Stimulated activated CD4-positive, alpha-beta T cell treated with anti-CD3 and anti-CD28 coated beads, Interleukin-1b, Interleukin-23, amount 100 ng/mL, for 4 hours (primary cell): ENCODE measurements at regions not wholly inside any gene's neighbourhood (a gene's known extent, or its start where the extent isn't known, plus 50 kb on each side); places are given as distances from the start of the nearest gene placed in this dataset.
"Not testable (repeated sequence)": the region's sequence is repeated elsewhere in the genome, so short reads cannot be mapped to it uniquely, and the experiment has no call there.

Experiments
- DNase-seq, 2 donors: peaks; one replicate each; pipeline ENCODE4 v3.0.0-alpha.2; 2020; ENCODE audit warnings: low read depth in 2 of 2

DNA sequence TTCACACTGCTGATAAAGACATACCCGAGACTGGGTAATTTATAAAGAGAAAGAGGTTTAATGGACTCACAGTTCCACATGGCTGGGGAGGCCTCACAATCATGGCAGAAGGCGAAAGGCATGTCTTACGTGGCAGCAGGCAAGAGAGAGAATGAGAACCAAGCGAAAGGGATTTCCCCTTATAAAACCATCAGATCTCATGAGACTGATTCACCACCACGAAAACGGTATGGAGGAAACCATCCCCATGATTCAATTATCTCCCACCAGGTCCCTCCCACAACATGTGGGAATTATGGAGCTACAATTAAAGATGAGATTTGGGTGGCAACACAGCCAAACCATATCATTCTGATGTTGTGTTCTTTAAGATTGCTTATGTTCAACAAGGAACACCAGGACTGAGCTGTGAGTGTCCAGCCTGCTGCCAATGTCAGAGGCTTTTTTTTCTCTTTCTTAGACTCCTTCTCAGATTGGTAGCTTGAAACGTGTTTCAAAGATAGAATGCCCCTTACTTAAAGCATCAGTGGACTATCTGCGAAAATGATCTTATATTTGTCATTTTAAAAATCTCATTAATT, 124.1 kb upstream of the TWIST2 start:
- not testable (repeated sequence) for DNase-seq

DNA sequence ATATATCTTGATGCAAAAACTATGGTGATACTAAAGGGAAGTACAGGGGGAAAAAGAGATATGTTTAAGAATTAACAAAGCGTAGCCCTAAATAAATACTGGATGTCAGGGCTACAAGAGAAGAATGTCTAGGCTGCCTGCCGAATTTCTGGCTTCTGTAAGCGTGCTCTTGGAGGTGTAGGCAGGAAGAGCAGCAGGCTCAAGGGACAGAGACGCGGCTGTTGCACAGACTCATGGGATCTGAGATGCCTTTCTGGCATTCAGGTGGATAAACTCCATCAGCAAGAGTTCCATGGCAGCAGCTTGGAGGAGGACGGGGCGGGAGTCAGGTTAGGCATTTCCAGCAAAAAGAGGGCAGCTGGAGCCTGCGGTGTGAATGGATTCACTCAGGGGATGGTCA, 123.2 kb upstream of the TWIST2 start:
- DNase-seq = no peak

DNA sequence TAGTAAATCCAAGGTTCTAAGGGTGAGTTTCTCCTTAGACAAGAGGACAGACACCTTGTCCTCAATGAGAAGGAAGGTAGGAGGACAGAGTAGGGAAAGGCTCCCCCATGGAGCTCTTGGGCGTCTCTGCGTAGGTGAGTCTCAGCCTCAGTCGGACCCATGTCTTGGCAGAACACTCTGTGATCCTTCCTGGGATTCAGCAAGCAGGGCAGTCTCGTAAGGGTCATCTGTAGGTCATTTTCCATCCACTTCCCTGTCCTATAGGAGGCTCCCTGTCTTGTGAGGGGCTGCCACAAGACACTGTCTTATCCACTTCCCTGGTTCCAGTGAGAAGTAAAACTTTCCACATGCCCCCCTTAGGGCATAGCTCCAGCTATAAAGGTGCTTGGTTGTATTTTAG, 122.6 kb upstream of the TWIST2 start:
- no peak for DNase-seq

DNA sequence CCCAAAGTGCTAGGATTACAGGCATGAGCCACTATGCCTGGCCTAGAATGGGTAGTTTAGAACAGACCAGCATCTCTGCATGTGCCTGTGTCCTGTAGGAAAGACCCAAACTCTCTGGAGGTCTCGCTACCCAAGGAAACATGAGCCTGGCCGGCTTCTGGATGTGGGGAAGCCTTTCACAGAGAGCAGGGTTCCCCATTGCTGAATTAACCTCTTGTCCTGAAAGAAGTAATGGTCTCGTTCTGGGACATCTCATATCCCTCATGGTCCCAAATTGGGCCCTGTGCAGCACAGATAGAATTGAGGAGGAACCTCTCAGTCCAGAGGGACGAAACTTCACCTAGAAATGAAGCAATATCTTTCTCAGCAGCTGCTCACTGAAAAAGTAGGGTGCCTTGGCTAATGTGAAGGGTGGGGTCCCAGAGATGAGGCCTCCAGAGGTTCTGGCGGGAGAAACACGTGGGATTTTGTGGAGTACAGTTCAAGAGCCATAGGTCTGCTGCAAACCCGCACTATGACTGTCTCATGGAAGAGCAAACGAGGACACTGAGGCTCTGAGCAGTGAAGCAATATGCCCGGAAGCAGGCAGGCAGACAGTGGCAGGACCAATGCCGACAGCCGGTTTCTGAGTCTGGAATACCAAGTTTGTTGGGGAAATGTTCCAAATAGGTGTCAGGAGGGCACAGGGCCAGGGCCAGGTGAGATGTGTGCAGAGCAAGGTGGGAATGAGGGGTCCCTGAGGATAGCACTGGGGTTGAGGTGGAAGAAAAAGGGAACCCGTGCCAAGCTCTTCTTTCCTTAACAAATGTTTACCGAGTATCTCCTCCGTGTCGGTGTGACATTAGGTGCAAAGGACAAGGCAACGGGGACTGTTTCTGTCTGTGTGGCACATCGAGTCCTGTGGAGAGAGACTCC, 121.0 kb upstream of the TWIST2 start:
- DNase-seq = no peak

DNA sequence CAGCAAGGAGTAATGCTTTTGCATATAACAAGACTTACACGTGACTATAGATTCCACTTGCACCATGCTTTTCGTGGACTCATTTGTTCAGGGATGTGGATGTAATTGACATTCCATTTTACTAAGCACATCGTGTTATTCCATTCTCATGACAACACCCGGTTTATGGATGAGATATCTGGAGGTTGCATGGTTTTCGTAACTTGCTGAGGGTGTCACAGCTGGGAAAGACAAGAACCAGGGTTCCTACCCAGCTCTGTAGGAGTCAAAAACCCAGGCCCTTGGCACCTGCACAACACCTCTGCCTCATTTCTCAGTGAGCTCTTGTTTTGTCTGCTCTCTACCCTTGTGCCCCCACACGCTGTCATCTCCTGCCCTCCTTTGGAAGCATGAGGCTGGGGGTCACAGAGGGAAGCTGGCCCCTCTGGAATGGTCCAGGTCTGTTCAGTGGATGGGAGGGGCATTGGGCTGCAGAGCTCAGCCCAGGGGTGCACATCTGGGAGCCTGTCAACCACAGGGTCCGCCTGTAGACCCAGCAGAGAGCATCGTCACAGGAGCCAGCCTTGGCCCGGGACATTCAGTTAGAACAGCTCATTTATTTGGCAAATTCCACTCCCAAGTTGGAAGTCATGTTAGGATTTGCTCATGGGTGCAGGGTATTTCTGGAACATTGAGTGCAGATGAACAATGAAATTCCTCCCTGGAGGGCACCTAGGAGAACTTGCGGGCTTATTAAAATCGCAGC, 120.1 kb upstream of the TWIST2 start:
- DNase-seq = no peak

DNA sequence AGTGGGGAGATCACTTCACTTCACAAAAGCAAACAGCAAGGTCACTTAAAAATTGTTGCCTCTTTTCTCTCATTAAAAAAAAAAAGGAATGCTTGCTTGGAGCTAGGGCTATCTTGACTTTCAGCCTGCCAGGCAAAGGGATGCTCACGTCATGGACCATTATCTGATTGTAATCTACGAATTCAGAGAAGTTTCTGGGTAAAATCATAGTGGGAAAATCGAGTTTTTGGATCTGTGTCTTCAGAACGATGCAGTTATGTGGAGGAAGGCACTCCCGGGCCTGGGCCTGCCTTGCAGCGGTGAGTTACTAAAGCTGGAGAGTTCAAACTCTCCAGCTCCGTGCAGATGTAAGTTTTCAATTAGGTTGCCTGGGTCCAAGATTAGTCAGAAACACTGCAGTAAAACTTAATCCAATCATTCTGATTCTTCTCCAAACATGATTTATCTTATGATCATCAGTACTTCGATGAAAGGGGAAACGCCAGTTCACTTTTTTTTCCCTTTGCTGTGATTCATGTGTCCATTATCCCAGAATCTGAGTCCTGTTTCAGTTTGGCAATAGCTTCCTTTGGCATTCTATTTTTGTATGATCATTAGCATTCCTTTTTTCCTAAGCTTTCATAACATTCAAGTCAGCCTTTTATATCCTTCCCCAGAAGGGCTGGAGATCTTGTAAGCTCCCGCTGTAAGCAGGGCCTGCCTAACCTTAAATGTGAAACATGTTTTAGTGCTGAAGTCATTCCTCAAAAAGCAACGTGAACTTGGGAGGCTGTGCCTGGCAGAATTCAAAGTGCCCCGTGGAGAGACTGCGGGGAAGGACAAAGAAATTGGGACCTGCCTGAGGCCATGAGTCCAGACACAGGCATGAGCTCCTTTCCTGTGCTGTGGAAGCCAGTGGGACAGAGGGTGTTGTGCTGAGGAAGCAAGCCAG, 119.3 kb upstream of the TWIST2 start:
- no peak for DNase-seq

DNA sequence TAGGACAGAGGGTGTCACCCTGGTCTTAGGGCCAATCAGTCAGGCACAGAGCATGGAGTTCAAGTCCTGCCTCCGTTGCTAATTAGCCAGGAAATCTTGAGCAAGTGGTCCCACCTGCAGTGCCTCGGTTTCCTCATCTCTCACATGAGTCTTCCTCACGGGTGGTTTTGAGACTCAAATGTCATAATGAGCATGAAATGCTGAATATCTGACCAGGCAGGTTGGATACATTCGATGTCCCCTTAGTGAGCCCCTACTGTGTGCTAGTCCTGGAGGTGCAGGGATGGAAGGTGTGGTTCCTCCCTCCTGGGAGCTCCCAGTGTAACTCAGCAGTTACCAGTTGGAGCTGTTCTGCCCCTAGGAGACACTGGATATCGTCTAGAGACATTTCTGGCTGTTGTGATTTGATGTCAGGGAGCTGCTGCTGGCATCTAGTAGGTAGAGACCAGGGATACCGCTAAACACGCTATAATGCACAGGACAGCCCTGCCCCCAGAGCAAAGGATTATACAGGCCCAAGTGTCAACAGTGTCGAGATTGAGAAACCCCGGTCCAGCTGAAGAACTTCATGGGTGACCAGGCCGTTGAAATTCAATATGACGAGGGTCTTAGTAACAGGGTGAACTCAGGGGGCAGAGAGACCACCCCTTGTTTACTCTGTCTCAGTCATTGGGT, 118.5 kb upstream of the TWIST2 start:
- DNase-seq = no peak

DNA sequence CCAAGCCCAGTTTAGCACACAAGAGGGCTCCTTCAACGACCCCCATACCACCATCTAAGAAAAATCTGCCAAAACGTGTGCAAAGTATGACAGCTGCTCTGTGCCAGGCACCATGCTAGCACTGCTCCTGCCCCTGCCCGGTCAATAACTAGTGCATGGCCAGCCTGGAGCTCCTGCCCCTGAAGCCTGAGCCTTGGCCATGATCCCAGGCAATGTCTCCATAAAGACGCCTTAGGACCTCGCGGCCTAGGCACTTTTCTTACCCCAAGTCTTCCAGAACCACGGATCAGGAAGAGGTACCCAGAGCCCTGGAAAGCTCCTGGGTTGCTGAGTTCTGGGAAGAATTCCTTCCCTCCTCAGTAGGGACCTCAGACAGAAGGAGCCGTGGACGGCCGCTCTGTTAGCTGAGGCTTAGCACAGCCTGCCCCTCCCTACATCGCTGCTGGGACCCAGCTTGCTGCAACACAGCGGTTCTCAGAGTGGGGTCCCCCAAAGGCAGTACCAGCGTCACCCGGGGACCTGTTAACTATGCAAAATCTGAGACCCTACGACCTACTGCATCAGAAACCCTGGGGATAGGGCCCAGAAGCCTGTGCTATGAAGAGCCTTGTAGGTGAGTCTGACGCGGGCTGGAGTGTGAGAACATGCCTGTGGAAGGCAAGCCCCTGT, 117.8 kb upstream of the TWIST2 start:
- DNase-seq = no peak

DNA sequence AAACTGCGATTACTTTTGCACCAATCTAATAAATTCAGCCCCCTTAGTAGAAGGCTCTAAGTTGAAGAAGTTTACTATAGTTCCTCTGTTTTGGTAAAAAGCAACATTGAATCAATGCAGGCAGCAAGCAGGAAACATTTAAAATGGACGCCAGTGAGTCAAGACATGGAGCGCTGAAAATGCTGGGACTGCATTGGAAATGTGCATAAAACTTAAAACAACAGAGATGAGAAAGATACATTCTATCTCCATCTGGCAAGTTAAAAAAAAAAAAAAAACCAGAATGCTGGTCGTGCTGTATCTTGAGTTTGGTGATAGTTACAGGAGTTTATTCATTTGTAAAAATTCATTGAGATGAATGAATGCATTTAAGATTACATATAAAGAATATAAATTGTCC, 117.0 kb upstream of the TWIST2 start:
- DNase-seq = no peak

DNA sequence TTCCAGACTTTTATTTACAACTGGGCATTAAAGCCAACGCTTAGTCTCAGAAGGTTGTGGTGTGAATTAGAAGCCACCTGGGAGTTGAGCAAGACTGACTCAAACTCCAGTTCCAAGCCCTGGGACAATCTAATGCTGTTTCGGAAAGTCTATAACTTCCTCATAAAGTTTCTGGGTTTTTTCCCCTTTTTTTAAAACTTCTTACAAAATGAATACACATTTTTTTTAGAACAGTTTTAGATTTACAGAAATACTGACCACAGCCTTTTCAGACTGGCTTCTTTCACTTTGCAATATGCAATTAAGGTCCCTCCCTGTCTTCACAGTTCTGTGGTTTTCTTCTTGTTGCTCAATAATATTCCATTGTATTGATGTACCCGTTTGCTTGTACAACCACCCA, 115.9 kb upstream of the TWIST2 start:
- no peak for DNase-seq

DNA sequence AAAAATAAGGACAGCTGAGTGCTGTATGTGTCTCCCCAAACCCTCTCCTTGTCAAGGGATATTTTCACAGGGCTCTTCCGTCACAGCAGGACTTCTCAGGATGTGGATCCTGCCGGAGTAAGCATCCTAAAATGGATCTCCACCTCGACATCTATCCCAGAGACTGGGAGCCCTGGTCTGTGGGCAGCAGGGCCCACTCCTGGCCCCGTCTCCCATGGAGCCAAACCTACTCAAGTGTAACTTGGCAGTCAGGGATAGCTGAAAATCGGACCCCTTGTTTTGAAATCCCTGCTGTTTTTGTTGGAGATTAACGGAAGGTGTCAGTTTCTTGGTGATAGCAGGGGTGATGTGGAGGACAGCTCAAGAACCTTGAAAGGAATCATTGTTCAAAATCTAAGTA, 109.0 kb upstream of the TWIST2 start:
- no peak for DNase-seq

DNA sequence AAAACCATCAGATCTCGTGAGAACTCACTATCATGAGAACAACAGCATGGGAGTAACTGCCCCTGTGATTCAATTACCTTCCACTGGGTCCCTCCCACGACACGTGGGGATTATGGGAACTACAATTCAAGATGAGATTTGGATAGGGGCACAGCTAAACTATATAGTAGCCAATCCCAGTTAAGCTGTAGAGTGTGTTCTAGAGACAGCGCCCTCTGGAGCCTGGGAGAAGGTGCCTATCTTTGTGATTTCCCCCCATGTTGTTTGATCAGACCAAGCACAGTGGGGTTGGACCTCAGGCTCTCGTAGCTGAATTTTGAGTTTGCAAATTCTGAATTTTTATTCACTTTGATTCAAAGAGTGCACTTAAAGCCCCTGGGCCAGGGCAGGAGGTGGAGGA, 108.2 kb upstream of the TWIST2 start:
- DNase-seq = no peak

DNA sequence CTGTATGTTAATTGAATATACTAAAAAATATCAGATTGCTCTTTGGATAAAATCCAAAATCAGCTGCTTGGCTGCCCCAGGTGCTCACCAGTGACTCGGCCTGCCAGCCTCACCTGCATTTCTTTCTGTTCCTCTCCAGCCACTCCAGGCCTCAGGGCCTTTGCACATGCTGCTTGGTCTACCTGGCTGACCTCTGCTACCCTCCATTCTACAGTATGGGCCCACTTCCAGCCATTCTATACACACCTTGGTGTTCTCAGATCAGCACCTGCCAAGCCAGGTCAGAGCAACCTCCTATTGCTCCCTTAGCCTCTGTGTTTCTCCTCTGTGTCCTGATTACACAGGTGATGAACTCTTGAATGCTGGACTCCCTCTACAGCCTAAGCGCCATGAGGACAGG, 106.6 kb upstream of the TWIST2 start:
- DNase-seq = no peak

DNA sequence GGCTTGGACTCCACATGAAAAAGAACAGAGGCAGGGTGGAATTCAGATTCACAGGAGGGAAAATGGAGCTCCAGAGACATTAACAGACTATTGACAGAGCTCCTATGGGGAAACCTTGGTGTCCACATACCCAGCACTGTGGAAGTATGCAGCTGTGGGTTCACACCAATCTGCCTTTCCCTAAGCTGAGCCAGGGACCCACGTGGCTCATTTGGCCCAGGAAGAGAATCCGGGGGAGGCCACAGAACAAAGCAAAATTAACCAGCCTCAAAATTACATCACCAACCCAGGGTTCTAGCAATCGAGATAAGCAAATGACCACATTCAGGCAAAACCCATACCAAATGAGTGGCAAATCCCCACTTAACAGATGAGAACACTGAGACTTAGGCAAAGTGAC, 105.8 kb upstream of the TWIST2 start:
- no peak for DNase-seq

DNA sequence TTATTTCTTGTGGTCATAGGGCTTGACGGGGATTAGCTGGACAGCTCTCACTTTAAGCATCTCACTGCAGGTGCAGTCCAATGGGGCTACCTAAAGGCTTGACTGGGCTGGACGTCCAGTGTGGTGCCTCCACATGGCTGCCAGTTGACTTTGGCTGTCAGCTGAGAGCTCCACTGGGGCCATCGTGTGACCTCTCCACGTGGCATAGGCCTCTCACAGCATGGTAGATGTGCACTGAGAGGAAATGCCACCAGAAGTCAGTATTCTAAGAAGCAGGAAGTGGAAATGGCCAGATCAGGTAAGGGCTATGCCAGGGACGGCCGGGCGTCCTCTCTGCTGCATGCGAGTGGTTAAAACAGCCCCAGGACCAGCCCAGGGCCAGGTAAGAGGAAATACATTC, 105.2 kb upstream of the TWIST2 start:
- no peak for DNase-seq

DNA sequence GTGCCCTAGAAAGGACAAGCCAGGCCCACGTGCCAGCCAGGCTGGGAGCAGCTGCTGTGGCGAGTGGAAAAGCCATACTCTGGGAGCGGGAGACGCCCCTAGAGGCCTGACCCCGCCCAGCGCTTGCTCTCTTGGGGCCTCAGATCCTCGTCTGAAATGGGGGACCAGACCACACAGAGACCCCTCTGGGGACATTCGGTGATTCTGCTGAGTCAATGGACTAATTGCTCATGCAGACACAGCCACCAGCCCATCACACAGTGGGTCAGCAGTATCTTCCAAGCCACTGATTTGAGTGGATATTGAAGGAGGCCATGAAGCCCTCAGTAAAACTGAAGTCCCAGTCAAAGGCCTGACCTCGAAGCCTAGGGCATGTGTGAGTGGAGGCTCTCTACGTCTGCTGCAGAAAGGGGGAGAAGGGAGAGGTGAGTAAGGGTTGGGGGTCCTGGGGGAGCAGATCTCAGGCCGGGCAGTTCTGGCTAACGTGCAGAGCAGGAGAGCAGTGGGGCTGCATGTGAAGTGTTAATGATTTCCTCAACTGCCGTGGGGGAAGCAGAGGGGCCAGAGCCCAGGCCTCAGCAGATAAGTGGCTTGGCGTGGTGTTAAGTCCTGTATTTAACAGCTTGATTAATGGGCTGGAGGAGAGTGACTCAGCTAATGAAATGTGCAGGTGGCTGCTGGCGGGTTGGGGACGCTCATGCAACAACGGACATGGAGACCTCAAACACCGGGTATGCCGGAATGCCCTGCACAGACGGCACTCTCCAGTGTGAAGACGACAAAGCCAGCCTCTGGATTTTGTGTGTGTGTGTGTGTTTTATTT, 104.4 kb upstream of the TWIST2 start:
- DNase-seq = no peak

DNA sequence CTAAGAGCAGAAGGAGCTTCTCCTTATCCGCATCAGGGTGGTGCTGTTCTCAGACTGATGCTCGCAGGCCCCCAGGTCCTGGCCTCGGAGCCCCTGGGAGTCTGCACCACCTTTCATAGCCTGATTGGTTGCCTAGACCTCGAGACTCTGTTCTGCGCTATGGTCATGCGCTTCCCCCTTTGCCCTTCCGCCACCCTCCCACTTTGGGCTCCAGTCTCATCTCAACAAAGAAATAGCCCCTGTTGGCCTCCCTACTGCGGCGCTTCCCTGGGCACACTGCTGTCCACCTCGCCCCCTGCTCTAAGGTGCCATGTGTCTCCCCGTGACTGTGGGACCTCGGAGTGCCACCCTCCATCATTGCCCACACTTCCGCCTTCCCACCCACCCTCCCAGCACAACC, 102.9 kb upstream of the TWIST2 start:
- no peak for DNase-seq

DNA sequence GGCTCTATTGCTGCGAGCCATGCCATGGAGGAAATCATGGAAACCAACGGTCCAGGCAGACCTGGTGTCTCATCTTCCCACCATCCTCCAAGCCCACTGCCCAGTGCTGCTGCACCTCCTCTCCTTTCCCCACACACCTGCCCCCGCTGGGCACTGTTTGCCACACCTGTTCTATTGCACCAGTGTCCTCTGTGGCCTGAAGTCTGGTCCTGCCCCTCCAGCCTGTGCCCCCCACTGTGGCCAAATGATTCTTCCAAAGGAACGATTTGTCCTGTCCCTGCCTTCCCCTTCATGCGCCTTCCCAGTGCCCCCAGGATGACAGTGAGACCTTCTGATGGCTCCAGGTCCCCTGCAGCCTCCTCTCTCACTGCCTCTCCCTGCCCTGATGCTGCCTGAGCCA, 101.9 kb upstream of the TWIST2 start:
- no peak for DNase-seq

DNA sequence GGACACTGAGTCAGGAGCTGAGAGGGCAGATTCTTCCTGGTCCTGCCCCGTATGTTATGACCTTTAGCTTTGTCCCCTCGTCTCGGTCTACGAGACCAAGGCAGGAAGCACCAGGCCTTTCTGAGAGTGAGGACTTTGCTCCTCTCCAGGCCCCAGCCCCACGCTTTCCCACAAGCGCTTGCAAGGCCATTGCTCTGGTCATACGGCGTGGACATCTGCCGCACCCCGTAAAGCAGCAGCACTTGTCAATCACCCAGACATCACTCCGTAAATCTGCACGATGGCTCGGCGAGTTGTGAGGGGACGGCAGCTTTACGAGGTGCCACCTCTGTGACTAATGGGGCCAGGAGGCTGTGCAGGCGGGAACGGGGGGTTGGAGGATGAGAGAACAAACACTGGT, 100.8 kb upstream of the TWIST2 start:
- no peak for DNase-seq

DNA sequence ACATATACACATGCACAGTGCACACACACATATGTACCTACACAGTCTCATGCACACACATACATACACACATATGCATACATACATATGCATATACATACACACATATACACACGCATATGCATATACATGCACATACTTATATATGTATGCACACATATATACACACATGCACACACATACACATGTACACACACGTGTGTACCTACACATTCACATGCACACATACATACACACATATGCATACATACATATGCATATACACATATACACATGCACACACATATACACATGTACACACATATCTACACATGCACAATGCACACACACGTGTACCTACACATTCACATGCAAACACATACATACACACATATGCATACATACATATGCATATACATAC, 100.3 kb upstream of the TWIST2 start:
- no peak for DNase-seq
